Esophagus muscularis mucosa (tissue), 3 donors: ENCODE measurements at regions not wholly inside any gene's neighbourhood (a gene's known extent, or its start where the extent isn't known, plus 50 kb on each side); places are given as distances from the start of the nearest gene placed in this dataset.

Experiments
- POLR2A ChIP-seq: fragments of 450-650 bp; IDR thresholded peaks from one replicate; pipeline ENCODE4 v1.6.1; 2017; ENCODE audit warnings: antibody characterized with exemption, moderate library complexity, mild to moderate bottlenecking, low read depth
- TF ChIP-seq, protein P1 (sequence below), 3 experiments: fragments of 200-600 bp in 2 of 3; fragments of 450-650 bp in 1 of 3; sonication (generic) in 2 of 3; IDR thresholded peaks; one replicate each; pipeline ENCODE4 v1.5.1; 2017 to 2019; ENCODE audit warnings: antibody characterized with exemption in 3 of 3, mild to moderate bottlenecking in 2 of 3, moderate library complexity in 1 of 3

DNA sequence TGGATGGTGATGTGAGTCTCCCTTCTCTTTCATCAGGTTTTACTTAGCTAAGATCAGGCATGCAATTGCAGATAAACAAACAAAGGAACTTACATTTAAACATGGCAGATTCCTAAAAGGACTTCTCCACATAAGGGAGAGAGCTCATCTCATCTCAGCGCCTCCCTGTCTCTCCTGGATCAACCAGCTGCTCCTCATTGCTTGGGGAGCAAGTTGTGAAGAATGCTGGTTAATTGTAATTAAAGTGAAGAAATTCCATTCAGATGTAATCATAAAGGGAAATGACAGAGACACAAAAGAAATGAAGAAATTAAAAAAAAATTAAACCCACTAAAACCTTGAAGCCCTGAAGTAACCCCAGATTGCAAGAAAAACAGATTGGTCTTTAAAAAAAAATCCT, 104.4 kb upstream of the DIO2 start:
- no peak for TF ChIP-seq POLR2A
- TF ChIP-seq, protein P1, sequence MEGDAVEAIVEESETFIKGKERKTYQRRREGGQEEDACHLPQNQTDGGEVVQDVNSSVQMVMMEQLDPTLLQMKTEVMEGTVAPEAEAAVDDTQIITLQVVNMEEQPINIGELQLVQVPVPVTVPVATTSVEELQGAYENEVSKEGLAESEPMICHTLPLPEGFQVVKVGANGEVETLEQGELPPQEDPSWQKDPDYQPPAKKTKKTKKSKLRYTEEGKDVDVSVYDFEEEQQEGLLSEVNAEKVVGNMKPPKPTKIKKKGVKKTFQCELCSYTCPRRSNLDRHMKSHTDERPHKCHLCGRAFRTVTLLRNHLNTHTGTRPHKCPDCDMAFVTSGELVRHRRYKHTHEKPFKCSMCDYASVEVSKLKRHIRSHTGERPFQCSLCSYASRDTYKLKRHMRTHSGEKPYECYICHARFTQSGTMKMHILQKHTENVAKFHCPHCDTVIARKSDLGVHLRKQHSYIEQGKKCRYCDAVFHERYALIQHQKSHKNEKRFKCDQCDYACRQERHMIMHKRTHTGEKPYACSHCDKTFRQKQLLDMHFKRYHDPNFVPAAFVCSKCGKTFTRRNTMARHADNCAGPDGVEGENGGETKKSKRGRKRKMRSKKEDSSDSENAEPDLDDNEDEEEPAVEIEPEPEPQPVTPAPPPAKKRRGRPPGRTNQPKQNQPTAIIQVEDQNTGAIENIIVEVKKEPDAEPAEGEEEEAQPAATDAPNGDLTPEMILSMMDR (IDR thresholded peaks at IDR 0.05) = no peak
